ENCODE measurements at regions not wholly inside any gene's neighbourhood (a gene's known extent, or its start where the extent isn't known, plus 50 kb on each side); places are given as distances from the start of the nearest gene placed in this dataset.
A peak's percentile ranks its signal among the peaks of the same experiment; 100 is the strongest.
"Not testable (repeated sequence)": the region's sequence is repeated elsewhere in the genome, so short reads cannot be mapped to it uniquely, and the experiment has no call there.

- DNase-seq: no peak
These were observed 479.7 kb upstream of the EYS start for GRCh38 chr6:66186756-66187155.

DNA sequence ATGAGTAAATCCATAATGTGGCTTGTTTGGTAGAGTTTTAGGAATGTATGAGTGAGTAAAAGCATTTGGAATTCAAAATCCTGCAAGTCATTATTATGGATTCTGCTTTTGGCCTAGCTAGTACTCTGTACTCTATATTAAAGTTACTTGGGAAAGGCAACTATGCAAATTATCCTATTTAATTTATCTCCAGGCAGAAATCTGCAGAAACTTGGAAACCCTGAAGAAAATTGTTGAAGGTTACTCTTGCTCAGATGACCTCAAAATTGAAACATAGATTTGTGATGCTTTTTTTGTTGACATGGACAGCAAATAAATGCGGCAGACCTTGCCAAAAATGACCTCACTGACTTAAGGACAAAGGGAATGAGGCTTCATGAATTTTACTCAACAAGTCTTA is 477.1 kb upstream of the EYS start:
- no peak for DNase-seq

GRCh38 chr6:66179361-66179760 is 472.3 kb upstream of the EYS start:
- DNase-seq: no peak

DNA sequence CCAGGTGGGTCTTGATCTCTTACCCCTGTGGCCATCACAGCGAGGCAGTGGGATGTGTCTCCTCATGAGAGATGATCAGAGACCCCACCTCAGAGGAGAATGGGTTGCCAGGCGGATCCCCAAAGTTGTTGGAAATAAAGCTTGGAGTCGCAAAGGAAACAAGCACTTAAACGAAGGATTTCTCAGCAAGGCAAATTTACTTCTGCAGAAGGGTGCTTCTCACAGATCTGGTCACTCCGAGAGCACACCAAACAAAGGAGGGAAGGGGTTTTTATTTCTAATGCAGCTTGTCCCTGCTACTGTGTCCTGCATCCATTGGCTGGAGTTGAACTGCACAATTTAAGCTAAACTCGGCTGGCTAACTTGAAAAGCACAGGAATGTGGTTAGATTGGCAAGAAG is 466.6 kb upstream of the EYS start:
- no peak for DNase-seq

- not testable (repeated sequence) for DNase-seq
These were observed 459.7 kb upstream of the EYS start for GRCh38 chr6:66166713-66167112.

- no peak for DNase-seq
These were observed 454.6 kb upstream of the EYS start for GRCh38 chr6:66161546-66162108.

- no peak for DNase-seq
These were observed 452.9 kb upstream of the EYS start for GRCh38 chr6:66159937-66160336.

DNA sequence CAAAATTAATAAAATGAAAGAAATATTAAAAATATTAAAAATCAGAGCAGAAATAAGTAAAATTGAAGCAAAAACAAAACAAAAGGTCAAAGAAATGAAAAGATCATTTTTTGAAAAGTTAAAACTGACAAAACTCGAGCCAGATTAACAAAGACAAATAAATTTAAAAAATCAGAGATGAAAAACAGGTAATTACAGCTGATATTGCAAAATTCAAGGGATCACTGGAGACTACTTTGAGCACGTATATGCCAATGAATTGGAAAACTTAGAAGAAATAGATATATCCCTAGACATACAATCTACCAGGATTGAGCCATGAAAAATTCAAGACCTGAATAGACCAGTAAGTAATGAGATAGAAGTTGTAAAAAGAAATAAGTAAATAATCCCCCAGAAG is 446.2 kb upstream of the EYS start:
- no peak for DNase-seq

GRCh38 chr6:66149132-66149531 is 442.1 kb upstream of the EYS start:
- DNase-seq: no peak

DNA sequence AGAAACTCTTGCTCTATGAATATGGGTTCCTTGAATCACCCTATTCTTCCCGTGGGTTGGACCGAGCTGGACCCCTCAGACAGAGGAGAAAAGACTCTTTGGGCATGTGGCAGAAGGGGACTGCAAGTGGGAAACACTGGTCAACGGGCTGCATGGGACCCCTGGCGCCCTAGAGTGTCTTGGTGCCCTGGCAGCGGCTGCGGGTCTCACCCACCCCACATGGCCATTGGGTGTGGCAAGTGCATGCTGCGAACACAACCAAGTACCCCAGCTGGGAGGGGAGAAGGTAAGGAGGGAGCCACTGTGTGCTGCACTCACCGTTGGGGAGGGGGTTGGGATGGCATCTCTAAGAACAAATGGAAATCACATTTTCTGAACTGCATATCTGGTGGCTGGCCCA is 438.8 kb upstream of the EYS start:
- no peak for DNase-seq

- no peak for DNase-seq
These were observed 427.0 kb upstream of the EYS start for GRCh38 chr6:66134021-66134420.

- DNase-seq: no peak
These were observed 421.6 kb upstream of the EYS start for GRCh38 chr6:66128656-66129055.

DNA sequence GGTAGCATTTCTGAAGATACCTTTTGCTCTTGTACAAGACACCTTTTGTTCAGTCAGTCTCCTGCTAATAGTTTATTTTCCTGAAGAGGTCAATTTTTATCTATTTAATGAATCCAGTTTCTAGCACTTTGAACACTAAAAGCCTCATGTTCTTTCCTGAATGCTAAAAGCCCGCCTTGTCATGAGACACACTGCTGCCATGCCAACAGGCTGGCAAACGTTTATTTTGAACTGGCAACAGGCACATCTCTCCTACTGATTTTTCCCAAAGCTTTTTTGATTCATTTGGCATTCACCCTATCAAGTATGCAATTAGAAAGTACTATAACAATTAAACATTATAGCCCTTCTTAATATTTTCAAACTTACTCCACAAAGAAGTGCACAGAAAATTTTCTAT is 421.2 kb upstream of the EYS start:
- peak in 18 of 58 donors; percentile 0 to 55 (median 10) for DNase-seq

DNA sequence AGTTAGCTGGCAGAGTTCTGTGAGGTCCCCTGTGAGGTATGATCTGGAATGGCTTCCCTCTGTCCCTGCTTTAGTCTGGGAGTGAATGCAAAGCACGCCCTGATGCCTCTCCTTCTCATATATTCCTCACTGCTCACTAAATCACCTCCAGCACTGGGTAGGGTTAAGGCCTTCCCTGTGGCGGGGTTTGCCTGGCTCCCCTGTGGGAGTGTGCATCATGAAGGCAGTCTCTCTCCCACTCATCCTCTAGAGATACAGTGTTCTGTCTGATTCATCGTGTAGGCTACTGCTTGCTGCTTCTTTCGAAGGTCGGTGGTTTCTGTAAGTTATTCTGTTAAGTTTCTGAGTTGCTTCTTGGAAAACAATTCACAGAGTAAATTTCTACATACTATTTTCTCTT is 420.0 kb upstream of the EYS start:
- peak in 6 of 58 donors; percentile 1 to 8 (median 2) for DNase-seq

- DNase-seq: no peak
These were observed 419.3 kb upstream of the EYS start for GRCh38 chr6:66126358-66126757.

DNA sequence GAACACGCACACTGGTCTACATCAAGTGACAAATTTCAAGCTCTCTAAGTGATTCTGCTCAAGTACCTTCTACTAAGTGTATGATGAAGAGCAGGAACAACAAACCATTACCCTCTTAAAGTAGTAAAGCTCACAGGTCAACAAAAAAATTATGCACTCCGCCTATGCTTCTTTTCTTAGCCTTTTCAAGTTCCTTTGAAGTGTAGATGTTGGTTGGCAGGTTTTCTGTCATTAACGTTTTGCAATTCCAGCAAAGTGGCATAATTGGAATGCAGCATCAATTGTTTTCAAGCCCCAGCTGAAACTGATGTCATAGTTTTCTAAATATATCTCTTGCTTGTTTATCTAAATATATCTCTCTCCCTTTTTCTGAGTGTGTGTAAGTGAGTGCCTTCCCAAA is 396.9 kb upstream of the EYS start:
- no peak for DNase-seq

DNA sequence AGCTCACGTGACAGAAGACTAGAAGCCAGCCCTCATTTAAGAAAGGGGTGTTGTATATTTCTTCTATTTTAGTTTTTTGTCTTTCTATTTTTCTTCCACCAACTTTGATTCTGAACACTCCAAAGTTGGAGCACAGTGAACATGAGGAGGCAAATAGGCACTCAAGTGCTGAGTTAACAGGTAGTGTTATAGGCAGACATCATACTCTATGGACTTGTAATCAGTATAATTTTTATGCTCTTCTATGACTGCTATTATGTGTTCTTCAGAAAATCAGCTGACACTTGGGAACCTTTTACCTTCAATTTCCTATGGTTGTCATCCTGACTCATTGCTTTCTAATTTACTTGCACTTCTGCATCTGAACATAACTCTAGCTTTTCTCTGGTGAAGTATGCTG is 396.3 kb upstream of the EYS start:
- DNase-seq: no peak

DNA sequence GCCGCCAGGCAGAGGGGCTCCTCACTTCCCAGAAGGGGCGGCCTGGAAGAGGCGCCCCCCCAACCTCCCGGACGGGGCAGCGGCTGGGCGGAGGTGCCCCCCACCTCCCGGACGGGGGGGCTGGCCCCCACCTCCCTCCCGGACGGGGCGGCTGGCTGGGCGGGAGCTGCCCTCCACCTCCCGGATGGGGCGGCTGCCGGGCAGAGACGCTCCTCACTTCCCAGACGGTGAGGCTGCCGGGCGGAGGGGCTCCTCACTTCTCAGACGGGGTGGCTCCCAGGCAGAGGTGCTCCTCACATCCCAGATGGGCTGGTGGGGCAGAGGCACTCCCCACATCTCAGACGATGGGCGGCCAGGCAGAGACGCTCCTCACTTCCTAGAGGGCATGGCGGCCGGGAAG is 389.7 kb upstream of the EYS start:
- no peak for DNase-seq

- DNase-seq: no peak
These were observed 387.6 kb upstream of the EYS start for GRCh38 chr6:66094615-66095014.

DNA sequence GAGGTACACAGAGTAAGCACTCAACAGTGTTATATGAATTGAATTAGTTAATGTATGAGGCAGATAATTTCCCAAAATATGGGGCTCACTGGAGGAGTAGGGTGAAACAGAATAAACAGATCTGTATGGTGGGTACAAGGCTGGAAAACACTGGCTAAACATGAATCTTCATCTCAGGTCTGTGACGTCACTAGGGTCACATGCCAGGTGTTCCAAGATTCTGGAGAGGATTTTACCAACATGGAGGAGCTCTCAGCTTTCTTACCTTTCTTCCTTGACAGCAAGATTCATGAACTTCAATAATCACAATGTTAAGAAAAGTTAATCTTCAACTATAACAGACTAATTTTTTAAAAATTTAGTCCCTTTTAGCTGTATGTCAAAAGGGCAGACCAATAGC is 385.3 kb upstream of the EYS start:
- DNase-seq: not testable (repeated sequence)

DNA sequence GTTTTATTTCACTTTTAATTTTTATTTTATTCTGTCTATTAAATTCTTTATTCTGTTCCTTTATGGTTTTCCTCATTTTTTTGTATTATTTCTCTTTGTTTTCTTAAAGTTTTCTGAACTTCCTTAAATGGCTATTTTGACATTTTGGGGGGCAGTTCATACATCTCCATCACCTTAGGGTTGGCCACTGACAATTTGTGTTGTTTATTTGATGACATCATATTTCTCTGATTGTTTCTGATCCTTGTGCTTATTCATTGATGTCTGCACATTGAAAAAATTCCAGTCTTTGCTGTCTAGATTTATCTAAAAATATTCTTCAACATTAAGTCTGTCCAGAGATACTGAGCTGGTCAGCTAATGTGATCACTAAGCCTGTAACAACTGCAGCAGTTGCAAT is 379.5 kb upstream of the EYS start:
- no peak for DNase-seq

DNA sequence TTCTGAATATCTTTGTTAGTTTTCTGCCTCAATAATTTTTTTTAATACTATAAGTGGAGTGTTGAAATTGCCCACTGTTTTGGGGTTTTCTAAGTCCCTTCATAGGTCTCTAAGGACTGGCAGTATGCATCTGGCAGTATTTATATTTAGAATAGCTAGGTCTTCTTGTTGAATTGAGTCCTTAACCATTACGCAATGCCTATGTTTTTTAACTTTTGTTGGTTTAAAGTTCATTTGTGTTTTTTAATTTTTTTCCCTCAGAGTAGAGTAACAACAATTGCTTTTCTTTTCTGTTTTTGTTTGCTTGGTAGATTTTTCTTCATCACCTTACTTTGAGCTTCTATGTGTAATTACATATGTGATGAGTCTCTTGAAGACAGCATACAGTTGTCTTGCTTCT is 375.9 kb upstream of the EYS start:
- no peak for DNase-seq

- no peak for DNase-seq
These were observed 361.9 kb upstream of the EYS start for GRCh38 chr6:66068907-66069306.

GRCh38 chr6:66068033-66068432 is 361.0 kb upstream of the EYS start:
- no peak for DNase-seq

Measured in anterior cingulate cortex (tissue), 58 donors.